A673 (cell line): ENCODE measurements at regions not wholly inside any gene's neighbourhood (a gene's known extent, or its start where the extent isn't known, plus 50 kb on each side); places are given as distances from the start of the nearest gene placed in this dataset.
"Not testable (repeated sequence)": the region's sequence is repeated elsewhere in the genome, so short reads cannot be mapped to it uniquely, and the experiment has no call there.

Experiments
- BruUV-seq: library from RNA; stranded (reverse); fragments of 400-500 nt; replicated peaks from 2 replicates; lab custom pipeline; 2021; lab: Mats Ljungman, UMichigan
- CTCF ChIA-PET: fragments of 300-600 bp; sonication (Branson Sonifier 250); formaldehyde crosslinking; loops from one replicate; lab custom pipeline; 2022; ENCODE audit warnings: antibody characterized with exemption; lab: Charles Lee
- POLR2A ChIA-PET: fragments of 300-600 bp; sonication (Branson Sonifier 250); formaldehyde crosslinking; loops from one replicate; lab custom pipeline; 2022; ENCODE audit warnings: antibody characterized with exemption; ENCODE audit not compliant: low non-redundant PET; lab: Charles Lee
- DNase-seq: peaks from one replicate; pipeline ENCODE4 v3.0.0-alpha.2; 2015; ENCODE audit warnings: low spot score
- H3K27ac ChIP-seq: fragments of 200-600 bp; sonication (generic); 2 replicates; pipeline ENCODE4 v1.5.1; 2016; ENCODE audit warnings: mixed run types, low read depth, mild to moderate bottlenecking, mixed read lengths, antibody characterized with exemption, low read length; ENCODE audit not compliant: poor library complexity, severe bottlenecking
- H3K27me3 ChIP-seq: fragments of 200-600 bp; sonication (generic); replicated peaks from 2 replicates; pipeline ENCODE4 v1.6.1; 2017; ENCODE audit warnings: mixed run types, low read depth, mild to moderate bottlenecking, mixed read lengths, antibody characterized with exemption, low read length; ENCODE audit not compliant: insufficient read depth, poor library complexity
- H3K36me3 ChIP-seq: fragments of 200-600 bp; sonication (generic); 2 replicates; pipeline ENCODE4 v1.6.1; 2016; ENCODE audit warnings: mixed run types, mild to moderate bottlenecking, mixed read lengths, antibody characterized with exemption, low read length; ENCODE audit not compliant: insufficient read depth, poor library complexity, severe bottlenecking
- H3K4me1 ChIP-seq: fragments of 200-600 bp; sonication (generic); 2 replicates; pipeline ENCODE4 v1.6.1; 2017; ENCODE audit warnings: mixed run types, mild to moderate bottlenecking, mixed read lengths, antibody characterized with exemption, low read length; ENCODE audit not compliant: insufficient read depth, poor library complexity, severe bottlenecking
- H3K4me3 ChIP-seq: fragments of 200-600 bp; sonication (generic); 2 replicates; pipeline ENCODE4 v1.5.1; 2016; ENCODE audit warnings: low read depth, mixed run types, mild to moderate bottlenecking, mixed read lengths, low read length; ENCODE audit not compliant: poor library complexity, severe bottlenecking
- H3K9me3 ChIP-seq: fragments of 200-600 bp; sonication (generic); 2 replicates; pipeline ENCODE4 v1.6.1; 2016; ENCODE audit warnings: mixed run types, low read depth, mild to moderate bottlenecking, mixed read lengths, antibody characterized with exemption, low read length; ENCODE audit not compliant: poor library complexity, severe bottlenecking
- EZH2 ChIP-seq: fragments of 200-600 bp; sonication (generic); IDR thresholded peaks from 2 replicates; pipeline ENCODE4 v1.6.1; 2017; ENCODE audit warnings: borderline replicate concordance, low read depth, mild to moderate bottlenecking, mixed read lengths, antibody characterized with exemption, low read length; ENCODE audit not compliant: poor library complexity, severe bottlenecking
- intact Hi-C: fragments of 100-400 bp; cut with micrococcal nuclease; formaldehyde crosslinking; loops from one replicate; pipeline ENCODE4 v1.10.0; 2022; ENCODE audit not compliant: unreplicated experiment
- TF ChIP-seq, protein P1 (sequence below): fragments of 300-800, 200-600 bp; sonication (generic); conservative IDR thresholded peaks from 2 replicates; pipeline ENCODE4 v1.5.1; 2017; ENCODE audit warnings: low read depth, mild to moderate bottlenecking, antibody characterized with exemption, low read length, moderate library complexity, mixed read lengths

DNA sequence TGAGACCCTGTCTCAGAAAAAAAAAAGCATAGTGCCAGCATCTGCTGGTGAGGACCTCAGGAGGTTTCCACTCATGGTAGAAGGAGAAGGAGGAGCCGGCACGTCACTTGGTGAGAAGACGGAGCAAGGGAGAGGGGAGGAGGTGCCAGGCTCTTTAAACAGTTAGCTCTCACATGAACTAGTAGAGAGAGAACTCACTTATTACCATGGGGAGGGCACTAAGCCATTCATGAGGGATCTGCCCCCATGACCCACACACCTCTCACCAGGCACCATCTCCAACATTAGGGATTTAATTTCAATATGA lies 62.9 kb upstream of the VKORC1L1 start:
- Histone ChIP-seq H3K36me3 (no peaks in the 10 kb centered on the region), H3K9me3 (no peaks in the 10 kb centered on the region), H3K4me3 (no peak overlapping the region), H3K4me1 (no peaks in the 10 kb centered on the region), H3K27ac (no peak overlapping the region), H3K27me3 (no peaks in the 10 kb centered on the region)
- CTCF ChIA-PET = no interaction called here
- POLR2A ChIA-PET = no interaction called here
- TF ChIP-seq, protein P1, sequence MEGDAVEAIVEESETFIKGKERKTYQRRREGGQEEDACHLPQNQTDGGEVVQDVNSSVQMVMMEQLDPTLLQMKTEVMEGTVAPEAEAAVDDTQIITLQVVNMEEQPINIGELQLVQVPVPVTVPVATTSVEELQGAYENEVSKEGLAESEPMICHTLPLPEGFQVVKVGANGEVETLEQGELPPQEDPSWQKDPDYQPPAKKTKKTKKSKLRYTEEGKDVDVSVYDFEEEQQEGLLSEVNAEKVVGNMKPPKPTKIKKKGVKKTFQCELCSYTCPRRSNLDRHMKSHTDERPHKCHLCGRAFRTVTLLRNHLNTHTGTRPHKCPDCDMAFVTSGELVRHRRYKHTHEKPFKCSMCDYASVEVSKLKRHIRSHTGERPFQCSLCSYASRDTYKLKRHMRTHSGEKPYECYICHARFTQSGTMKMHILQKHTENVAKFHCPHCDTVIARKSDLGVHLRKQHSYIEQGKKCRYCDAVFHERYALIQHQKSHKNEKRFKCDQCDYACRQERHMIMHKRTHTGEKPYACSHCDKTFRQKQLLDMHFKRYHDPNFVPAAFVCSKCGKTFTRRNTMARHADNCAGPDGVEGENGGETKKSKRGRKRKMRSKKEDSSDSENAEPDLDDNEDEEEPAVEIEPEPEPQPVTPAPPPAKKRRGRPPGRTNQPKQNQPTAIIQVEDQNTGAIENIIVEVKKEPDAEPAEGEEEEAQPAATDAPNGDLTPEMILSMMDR = no peak
- TF ChIP-seq EZH2 = no peak
- no peak for DNase-seq
- no TSS peak for BruUV-seq
- intact Hi-C loops = no loop called here

GRCh38 chr7:65812281-65812680 lies 60.6 kb upstream of the VKORC1L1 start:
- POLR2A ChIA-PET = no interaction called here
- no peak for DNase-seq
- CTCF ChIA-PET = no interaction called here
- no peaks in the 10 kb centered on the region for H3K4me1 ChIP-seq
- no peaks in the 10 kb centered on the region for H3K9me3 ChIP-seq
- BruUV-seq = no TSS peak
- TF ChIP-seq, protein P1 = no peak
- no peak for TF ChIP-seq EZH2
- intact Hi-C loops = no loop called here
- H3K36me3 ChIP-seq = no peaks in the 10 kb centered on the region
- no peaks in the 10 kb centered on the region for H3K27me3 ChIP-seq
- no peak overlapping the region for H3K27ac ChIP-seq
- H3K4me3 ChIP-seq = no peak overlapping the region

DNA sequence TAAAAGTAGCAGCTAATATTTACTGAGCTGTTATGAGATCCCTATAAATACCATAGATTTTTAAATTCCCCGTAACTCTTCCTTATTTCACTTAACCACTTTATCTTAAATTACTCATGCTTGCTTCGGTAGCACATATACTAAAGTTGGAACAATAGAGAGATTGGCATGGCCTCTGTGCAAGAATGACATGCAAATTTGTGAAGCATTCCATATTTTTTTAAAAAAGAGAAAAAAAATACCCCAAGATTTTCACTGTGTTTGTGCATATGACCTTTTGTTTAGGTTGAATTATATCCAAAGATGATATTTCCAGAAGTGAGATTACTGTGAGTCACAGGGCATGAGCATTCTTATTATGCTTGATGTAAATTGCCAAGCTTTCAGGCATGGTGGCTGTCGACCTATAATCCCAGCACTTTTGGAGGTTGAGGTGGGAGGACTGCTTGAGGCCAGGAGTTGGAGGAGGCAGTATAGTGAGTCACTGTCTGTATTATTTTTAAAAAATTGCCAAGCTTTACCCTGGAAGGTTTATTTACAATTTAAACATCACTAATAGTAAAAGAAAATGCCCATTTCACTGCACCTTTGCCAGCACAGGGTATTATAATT lies 58.2 kb upstream of the VKORC1L1 start:
- H3K9me3 ChIP-seq, H3K4me1 ChIP-seq, intact Hi-C loops, H3K27ac ChIP-seq, H3K27me3 ChIP-seq, DNase-seq, CTCF ChIA-PET, H3K36me3 ChIP-seq, BruUV-seq, H3K4me3 ChIP-seq, POLR2A ChIA-PET: not testable (repeated sequence)

GRCh38 chr7:65820287-65820950 lies 52.5 kb upstream of the VKORC1L1 start:
- Histone ChIP-seq H3K9me3 (no peaks in the 10 kb centered on the region), H3K27ac (no peak overlapping the region), H3K4me1 (no peaks in the 10 kb centered on the region), H3K4me3 (no peak overlapping the region), H3K36me3 (no peaks in the 10 kb centered on the region), H3K27me3 (no peaks in the 10 kb centered on the region)
- no TSS peak for BruUV-seq
- ChIA-PET CTCF (no interaction called here), POLR2A (no interaction called here)
- TF ChIP-seq, protein P1 = no peak
- TF ChIP-seq EZH2 = no peak
- intact Hi-C loops = no loop called here
- peak; percentile 29 for DNase-seq
